Stimulated activated CD4-positive, alpha-beta T cell treated with anti-CD3 and anti-CD28 coated beads, Interleukin-1b, Interleukin-23, amount 100 ng/mL, for 24 hours (primary cell): ENCODE measurements at regions not wholly inside any gene's neighbourhood (a gene's known extent, or its start where the extent isn't known, plus 50 kb on each side); places are given as distances from the start of the nearest gene placed in this dataset.
"Not testable (repeated sequence)": the region's sequence is repeated elsewhere in the genome, so short reads cannot be mapped to it uniquely, and the experiment has no call there.

ENCODE experiments used
- DNase-seq, 4 experiments: peaks; one replicate each; pipeline ENCODE4 v3.0.0-alpha.2; 2020; ENCODE audit warnings: low read depth in 4 of 4, low spot score in 1 of 4

DNA sequence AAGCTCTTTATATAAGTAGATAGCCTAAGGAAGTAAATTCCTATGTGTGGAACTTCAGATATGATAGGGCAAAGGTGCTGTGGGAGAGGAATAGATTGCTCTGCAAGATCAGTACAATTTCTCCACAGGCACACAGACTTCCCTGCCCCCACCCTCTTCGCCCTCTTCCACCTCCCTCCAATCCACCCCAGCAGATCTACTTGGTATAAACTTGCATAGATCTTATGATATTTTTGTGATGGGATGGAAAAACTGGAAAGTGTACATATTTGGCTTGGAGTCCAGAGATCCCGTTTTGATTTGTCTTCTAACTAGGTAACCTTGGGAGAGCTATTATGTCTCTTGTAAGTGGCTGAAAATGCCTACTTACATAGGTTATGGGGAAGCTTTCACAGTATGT lies 586.3 kb upstream of the USP24 start:
- DNase-seq, result no peak

DNA sequence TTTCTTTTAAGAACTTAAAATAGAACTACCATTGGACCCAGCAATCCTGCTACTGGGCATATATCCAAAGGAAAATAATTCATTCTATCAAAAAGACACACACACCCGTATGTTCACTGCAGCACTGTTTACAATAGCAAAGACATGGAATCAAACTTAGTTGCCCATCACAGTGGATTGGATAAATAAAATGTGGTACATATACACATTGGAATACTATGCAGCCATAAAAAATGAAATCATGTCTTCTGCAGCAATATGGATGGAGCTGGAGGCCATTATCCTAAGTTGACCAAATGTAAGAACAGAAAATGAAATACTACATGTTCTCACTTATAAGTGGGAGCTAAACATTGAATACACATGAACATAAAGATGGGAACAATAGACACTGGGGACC lies 585.3 kb upstream of the USP24 start:
- no peak for DNase-seq

DNA sequence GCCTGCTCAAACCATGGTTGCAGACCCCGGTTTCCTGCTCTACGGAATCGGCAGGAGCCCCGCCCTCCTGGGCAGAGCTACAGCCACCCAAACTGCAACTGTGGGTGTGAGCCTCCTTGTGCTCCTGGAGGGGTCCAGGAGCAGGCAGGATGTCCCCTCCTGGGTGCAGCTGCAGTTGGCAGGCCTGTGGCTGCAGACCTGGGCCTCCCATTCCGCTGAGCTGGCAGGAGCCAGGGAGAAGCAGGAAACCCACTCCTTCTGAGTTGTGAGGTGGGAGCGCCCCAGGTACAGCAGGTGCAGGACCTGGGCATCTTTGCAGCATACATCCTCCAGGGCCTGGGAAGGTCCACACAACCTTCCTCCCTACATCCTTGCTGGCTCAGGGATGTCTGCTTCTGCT lies 578.7 kb upstream of the USP24 start:
- no peak for DNase-seq

DNA sequence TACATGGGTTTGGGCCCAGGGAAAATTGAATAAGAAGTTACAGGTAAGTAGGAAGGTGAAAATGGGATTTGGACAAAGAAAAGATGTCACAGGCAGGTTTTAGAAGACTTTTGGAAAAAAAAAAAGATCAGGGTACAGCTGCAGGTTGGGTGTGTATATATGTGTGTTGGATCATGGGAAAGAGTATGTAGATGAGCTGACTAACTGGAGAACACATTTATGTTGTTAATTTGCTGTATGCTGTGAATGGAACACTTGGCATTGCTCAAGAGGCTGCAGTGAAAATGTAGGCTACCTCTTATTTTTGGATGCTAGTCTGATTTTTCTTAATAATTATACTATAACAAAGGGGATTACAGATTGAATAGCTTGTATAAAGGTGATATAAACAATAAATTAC lies 577.7 kb upstream of the USP24 start:
- no peak for DNase-seq

DNA sequence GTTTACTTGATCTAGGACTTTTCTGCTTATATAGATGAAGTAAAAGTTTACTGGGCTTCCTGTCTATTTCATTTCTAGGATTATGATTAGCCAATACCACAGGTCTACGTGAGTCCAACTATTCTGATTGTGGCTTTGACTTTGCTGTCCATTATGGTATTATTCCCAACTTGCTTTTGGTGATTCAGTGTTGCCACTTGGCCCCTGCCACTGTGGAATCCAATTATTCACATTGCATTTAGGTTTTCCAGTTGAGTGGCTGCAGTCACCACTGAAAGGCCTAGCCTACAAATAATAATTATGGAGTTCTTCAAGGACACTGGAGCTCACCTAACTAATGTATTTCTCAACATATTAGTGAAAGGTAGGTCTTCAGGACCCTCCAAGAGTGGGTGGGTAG lies 574.3 kb upstream of the USP24 start:
- no peak for DNase-seq

DNA sequence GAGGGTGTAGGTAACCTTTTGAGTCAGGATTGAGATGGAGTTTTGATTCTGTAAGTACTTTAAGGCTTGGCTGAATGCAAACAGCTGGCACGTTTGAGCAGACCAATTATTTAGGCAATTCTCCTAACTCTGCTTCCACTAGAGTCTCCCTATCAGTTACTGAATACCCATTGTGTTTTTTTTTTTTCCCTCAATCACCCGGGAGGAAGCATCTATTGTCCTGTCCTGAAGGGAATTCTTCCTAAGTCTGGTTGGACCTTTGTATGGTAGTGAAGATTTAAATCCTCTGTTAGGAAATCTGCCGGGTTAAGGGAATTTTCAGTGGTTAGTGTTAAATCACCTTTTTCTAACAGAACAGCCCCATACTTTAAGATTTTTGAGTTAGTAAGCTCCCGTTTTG lies 571.2 kb upstream of the USP24 start:
- DNase-seq, result no peak

DNA sequence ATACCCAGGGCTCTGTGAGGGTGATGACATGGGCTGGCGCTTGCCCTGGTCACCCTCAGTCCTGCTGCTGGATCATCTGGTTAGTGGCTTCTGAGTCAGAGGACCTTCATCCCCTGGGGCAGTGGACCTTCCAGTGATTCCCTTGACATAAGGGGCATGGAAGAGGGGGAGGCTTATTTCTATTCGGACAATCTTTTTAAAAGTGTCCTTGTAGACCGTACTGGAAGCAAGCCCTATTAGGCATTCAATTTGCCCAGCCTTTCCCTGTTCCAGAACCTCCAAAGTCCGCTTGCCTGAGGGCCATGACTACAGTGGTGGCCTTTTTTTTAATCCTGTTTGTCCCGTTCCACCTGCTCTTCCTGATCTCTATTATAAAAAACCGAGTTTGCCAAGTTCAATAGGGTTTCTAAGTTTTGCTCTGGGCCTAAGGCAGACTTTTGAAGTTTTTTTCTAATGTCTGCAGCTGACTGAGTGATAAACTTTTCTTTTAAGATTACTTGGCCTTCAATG lies 569.8 kb upstream of the USP24 start:
- DNase-seq, result not testable (repeated sequence)

DNA sequence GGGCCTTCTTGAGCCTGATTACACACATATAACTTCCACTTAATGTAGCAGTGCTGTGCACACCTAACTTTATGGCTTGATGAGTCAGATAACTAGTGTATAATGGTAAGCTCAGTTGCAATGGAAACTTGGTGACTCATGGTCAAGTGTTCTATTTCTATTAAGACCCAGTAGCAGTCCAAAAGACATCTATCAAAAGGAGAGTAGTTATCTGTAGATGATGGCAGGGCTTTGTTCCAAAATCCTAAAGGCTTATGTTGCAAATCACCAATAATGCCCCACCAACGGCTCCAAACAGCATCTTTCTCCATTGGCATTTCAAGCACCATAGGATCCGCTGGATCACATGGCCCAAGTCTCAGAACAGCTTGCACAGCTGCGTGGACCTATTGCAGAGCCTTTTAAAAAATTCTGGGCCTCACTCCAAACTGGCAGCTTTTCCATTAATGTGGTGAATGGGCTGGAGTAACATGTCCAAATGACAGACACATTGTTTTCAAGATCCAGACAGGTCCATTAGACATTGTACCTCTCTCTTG lies 566.8 kb upstream of the USP24 start:
- no peak for DNase-seq

DNA sequence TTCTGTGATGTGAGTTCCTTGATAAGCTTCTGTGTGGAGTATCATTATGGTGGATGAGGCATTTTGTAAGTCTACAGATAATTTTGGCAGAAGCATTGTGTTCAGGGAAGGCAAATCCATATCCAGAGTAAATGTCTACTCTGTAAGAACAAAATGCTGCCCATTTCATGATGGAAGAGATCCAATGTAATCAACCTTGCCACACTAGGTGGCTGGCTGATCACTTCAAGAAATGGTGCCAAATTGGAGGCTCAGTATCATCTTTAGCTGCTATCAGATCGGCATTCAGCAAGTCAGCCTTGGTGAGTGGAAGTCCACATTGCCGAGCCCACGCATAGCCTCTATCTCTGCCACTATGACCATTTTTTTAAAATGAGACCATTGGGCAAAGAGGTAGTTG lies 565.8 kb upstream of the USP24 start:
- no peak for DNase-seq

DNA sequence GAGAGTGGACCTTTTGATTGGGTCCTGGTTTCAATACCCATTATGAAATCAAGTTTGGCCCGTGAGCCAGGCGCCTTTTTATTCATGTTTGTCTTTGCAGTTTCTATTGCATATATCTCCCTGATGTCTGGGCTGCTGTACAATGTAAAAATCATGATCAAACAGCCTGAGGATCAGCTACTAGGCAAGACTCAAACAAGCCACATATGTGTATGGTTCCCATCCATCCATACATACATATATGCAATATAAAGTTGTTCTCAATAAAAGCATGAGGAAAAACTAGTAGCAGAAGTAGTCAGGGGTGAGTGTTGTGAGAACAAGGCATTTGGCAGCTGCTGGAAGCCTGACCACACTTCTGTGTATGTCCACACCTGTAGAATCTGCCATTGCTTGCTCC lies 562.4 kb upstream of the USP24 start:
- DNase-seq, result no peak

DNA sequence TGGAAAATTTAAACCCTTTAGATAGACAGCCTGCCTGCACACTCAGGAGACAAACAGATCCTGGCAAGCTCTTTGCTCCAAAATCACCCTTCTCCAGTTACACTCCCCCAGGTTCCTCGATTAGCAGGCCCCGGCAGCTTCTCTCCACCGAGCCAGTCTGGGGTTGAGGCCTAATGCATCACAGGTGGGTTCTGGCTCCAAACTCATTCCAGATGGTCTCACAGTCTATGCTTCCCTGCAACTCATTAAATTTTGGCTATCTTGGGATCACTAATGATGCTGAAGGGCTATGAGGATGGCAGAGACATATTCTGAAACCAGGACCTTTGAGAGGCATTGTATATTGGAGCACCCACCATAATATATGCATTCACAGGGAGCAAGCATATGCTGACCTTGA lies 559.8 kb upstream of the USP24 start:
- DNase-seq, result no peak

DNA sequence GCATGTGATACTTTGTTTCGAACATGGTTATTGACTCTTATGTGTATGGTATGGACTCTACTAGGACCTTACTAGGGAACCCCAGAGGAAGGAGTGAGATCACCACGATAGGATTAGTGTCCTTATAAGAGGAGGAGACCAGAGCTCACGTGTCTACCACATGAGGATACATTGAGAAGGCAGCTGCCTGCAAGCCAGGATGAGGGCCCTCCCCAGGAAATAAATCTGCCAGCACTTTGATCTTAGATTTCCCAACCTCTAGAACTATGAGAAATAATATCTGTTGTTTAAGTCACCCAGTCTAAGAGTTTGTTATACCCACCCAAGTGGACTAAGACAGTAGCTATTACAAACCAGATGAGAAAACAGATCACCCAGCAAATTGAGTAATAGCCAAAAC lies 559.3 kb upstream of the USP24 start:
- no peak for DNase-seq

DNA sequence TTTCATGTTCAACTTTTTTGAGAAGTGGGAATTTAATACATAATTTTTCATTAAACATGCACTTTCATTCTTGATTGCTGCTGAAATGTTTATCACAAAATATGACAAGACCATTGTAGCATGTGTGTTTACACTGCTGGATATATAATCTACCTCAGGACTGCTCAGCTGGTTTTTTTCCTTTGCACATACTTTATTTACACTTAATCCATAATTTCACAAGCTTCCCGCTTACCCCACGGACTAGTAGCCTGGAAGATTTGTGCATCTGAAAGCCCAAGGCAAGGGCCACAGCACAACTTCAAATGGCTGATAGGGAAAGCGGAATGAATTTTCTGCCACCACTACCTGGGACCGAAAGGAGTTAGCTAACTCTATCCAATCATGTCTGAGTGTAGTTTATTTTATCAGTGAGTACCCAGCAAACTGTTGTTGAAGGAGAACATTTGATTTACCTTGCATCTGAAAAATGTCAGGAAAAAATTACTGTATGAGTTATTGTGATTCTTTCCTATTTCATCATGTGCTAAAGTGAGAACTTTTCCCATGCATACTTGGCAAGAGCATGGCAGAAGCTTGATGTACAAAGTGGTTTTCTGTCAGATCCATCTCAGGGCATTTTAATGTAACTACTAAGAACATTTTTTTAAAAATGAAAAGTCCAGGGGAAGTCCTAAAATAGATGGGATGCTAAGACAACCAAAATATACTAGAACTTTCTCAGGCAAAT lies 558.2 kb upstream of the USP24 start:
- DNase-seq, result no peak

DNA sequence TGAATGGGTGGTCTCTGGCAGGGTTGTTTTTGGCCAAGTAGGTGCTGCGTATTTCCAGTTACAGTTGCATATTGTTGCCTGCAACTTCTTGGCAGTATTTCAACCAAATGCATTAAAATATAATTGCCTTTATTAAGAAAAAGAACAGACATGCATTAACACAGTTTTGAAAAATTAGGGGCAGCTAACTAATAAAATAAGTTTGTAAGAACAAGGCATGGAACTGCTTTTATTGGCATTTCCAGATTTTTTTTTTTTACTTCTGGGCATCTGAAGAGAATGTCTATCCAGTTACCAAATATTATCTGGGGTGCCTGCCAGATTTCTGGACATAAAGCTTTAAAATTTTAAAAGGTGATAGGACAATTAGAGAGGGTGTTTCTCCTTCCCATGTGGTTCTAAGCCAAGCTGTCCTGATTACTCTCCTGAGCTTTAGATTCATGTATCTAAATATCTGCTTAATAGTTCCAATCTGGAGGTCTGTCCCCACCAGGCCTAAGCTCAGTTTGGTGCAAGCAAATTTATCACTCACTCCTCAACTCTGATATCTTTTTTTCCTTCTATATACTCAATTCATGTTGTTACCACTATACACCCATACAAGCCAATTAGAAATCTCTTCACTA lies 553.3 kb upstream of the USP24 start:
- no peak for DNase-seq

DNA sequence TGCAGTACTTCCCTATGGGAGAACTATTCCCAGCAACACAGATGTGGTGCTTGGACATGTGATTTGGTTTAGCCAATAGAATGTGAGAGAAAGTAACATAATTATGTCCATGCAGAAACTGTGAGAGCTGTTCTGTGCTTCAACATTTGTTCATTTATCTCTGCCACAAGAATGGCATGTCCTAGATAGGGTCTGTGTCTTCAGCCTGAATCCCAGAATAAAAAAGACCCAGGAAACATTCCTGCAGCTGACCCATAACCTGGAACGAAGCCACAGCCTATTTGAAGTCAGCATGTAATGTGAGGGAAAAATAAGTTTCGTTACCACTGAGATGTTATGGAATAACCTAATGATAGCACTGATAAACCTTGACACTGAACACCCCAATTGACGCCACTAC lies 552.0 kb upstream of the USP24 start:
- DNase-seq, result no peak

DNA sequence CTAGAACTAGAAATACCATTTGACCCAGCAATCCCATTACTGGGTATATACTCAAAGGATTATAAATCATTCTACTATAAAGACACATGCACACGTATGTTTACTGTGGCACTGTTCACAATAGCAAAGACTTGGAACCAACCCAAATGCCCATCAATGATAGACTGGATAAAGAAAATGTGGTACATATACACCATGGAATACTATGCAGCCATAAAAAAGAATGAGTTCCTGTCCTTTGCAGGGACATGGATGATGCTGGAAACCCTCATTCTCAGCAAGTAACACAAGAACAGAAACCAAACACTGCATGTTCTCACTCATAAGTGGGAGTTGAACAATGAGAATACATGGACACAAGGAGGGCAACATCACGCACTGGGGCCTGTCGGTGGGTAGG lies 550.3 kb upstream of the USP24 start:
- not testable (repeated sequence) for DNase-seq

DNA sequence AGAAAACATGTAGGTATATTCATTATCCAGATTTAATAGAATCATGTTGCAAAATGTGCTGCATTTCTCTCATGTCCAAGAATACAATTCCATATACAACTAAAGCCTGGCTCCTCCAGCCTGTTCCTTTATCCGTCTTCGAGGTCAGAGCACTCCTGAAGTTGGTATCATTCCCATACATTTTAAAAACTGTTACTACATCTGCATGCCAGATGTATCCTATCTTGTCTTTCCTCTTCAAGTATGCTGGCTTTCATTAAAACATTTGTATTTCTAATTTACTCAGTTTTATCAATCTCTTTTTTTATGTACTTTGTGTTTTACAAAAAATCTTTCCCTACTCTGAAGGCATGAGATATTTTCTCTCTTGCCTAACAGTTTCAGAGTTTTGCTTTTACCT lies 536.6 kb upstream of the USP24 start:
- no peak for DNase-seq

DNA sequence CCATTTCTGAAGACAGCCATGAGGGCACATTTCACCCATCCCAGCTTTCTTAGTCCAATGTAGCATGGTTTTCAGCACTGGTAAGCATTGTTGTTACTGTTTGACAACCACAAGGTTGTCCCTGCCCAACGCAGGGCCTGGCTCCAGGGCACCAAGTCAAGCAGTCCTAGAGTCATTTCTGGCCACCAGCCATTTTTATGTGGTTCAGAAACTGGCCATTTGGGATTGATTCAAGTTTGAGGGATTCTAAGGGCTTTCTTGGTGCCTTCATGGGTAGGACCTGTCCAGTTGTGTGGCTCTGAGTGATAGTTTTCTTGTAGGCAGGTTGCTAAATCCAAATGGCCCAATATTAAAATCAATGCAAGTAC lies 535.4 kb upstream of the USP24 start:
- no peak for DNase-seq

DNA sequence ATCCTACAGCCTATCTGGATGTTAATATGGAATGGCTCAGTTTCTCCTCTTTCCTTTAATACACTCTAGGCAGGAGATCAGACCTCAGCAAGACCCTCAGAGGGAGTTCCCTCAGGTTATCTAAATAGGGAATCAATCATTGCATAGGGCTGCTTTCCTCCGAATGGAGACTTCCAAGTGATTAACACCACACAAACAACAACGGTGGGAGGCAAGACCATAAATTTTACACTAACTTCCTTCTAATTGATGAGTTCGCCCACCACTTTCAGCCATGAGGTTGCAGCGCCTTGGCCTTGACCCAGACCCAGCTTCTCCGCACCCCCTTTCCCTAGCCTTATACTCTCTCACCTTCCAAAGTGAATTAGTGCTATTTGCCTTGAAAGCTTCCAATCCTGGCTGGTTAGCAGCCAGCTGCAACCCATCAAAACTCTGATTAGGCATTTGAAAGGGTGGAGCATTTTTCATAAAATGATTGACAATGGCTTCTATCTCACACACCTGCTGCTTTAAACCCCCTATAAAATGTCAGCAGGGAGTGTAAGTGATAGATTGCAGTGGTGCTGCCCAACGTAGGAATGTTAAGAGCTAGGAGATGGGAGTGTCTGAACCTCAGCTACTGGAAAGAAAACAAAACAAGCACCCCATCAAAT lies 534.9 kb upstream of the USP24 start:
- no peak for DNase-seq

DNA sequence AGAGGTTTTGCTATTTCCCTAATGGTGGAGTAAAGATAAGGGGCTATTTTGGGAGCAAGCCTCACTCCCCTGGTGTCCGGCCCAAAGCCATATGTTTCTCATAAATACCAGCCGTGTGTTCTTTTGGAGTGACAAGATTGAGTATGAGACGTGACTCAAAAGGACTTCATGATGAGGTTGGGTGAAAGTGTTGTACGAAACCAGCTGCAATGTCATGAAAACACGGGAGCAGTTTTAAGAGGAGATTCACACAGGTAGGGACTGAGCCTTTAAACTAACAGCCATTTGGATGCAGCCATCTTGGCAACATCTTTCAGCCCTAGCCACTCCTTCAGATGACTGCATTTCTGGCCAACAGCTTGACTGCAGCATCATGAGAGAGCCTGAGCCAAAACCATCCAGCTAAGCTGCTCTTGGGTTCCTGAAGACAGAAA lies 532.3 kb upstream of the USP24 start:
- DNase-seq, result no peak

DNA sequence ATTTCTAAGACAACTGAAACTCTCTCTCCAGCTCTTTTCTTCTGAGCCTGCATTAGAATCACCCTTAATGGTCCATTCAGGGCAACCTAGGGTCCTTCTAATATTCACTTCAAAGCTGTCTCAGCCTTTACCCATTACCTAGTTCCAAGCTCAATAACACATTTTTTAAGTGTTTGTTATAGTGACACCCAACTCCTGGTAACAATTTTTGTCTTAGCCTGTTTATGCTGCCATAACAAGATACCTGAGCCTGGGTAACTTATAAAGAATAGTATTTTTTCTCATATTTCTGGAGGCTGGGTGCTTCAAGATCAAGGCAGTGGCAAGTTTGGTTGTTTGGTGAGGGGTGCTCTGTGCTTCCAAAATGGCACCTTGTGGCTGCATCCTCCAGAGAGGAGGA lies 531.5 kb upstream of the USP24 start:
- no peak for DNase-seq

DNA sequence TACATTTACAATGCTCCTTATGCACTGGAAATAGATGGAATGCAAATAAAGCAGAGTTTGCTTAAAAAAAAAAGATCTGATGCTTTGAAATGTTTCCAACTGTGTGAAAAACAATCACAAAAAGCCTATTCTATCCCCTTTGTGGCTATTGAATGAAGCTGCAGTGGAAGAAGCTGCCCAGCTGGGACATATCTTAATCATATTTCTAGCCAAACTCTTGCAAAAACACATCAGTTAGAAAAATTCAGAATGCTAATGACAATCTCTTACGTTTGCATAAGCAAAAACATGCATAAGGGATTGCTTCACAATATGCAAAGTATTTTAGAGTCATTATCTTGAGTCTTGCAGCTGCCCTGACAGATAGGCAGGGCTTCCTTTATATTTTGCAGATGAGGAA lies 526.4 kb upstream of the USP24 start:
- no peak for DNase-seq
